GM23338 (cell line): ENCODE measurements at regions not wholly inside any gene's neighbourhood (a gene's known extent, or its start where the extent isn't known, plus 50 kb on each side); places are given as distances from the start of the nearest gene placed in this dataset.

Source experiments
- ATAC-seq: fragments of 200-7000 bp; cut with Tn5 transposase; 3 replicates; pipeline ENCODE4 v1.9.1; 2020
- DNase-seq: peaks from one replicate; pipeline ENCODE4 v3.0.0-alpha.2; 2015; ENCODE audit warnings: low spot score
- H2AFZ ChIP-seq: fragments of 200-600 bp; sonication (generic); 2 replicates; pipeline ENCODE4 v1.8.0; 2016; ENCODE audit warnings: antibody characterized with exemption, mild to moderate bottlenecking, moderate library complexity
- H3F3A ChIP-seq: fragments of 200-600 bp; sonication (generic); replicated peaks from 2 replicates; pipeline ENCODE4 v1.8.0; 2017; ENCODE audit warnings: antibody characterized with exemption, mixed run types, low read depth
- H3K27ac ChIP-seq: fragments of 200-600 bp; sonication (generic); 2 replicates; pipeline ENCODE4 v1.6.1; 2016; ENCODE audit warnings: low read depth
- H3K27me3 ChIP-seq: fragments of 200-600 bp; sonication (generic); 2 replicates; pipeline ENCODE4 v1.8.0; 2016; ENCODE audit warnings: mild to moderate bottlenecking, mixed run types, moderate library complexity; ENCODE audit not compliant: insufficient read depth
- H3K36me3 ChIP-seq: fragments of 200-600 bp; sonication (generic); 2 replicates; pipeline ENCODE4 v1.8.0; 2016; ENCODE audit warnings: mild to moderate bottlenecking; ENCODE audit not compliant: insufficient read depth
- H3K4me1 ChIP-seq: fragments of 200-600 bp; sonication (generic); 2 replicates; pipeline ENCODE4 v1.8.0; 2016; ENCODE audit warnings: mild to moderate bottlenecking, moderate library complexity; ENCODE audit not compliant: insufficient read depth
- H3K4me2 ChIP-seq: fragments of 200-600 bp; sonication (generic); 2 replicates; pipeline ENCODE4 v1.7.1; 2017; ENCODE audit warnings: mixed run types
- H3K4me3 ChIP-seq: fragments of 200-600 bp; sonication (generic); 2 replicates; pipeline ENCODE4 v1.6.1; 2016; ENCODE audit warnings: mixed run types
- H3K79me2 ChIP-seq: fragments of 200-600 bp; sonication (generic); replicated peaks from 2 replicates; pipeline ENCODE4 v1.8.0; 2017; ENCODE audit warnings: mild to moderate bottlenecking; ENCODE audit not compliant: insufficient read depth
- H3K9me2 ChIP-seq: fragments of 200-600 bp; sonication (generic); 2 replicates; pipeline ENCODE4 v1.8.0; 2017; ENCODE audit not compliant: insufficient read depth
- H4K20me1 ChIP-seq: fragments of 200-600 bp; sonication (generic); replicated peaks from 2 replicates; pipeline ENCODE4 v1.8.0; 2017; ENCODE audit warnings: mild to moderate bottlenecking; ENCODE audit not compliant: insufficient read depth
- H3K27ac Mint-ChIP-seq: 2 replicates; pipeline ENCODE4 v1.8.0; 2020; ENCODE audit warnings: inconsistent platforms, mild to moderate bottlenecking, moderate library complexity, mixed read lengths
- H3K27me3 Mint-ChIP-seq: 3 replicates; pipeline ENCODE4 v1.8.0; 2022; ENCODE audit warnings: low read depth, mild to moderate bottlenecking, moderate library complexity, mixed read lengths, inconsistent platforms; ENCODE audit not compliant: insufficient read depth, poor library complexity
- H3K36me3 Mint-ChIP-seq: 3 replicates; pipeline ENCODE4 v1.8.0; 2021; ENCODE audit warnings: low read depth, mild to moderate bottlenecking, inconsistent platforms, moderate library complexity, mixed read lengths
- H3K4me1 Mint-ChIP-seq: 3 replicates; pipeline ENCODE4 v1.8.0; 2020; ENCODE audit warnings: mild to moderate bottlenecking, inconsistent platforms, mixed read lengths
- H3K4me3 Mint-ChIP-seq: 3 replicates; pipeline ENCODE4 v1.8.0; 2021; ENCODE audit warnings: moderate library complexity, mild to moderate bottlenecking, inconsistent platforms, mixed read lengths
- H3K9me3 Mint-ChIP-seq: 3 replicates; pipeline ENCODE4 v1.8.0; 2020; ENCODE audit warnings: moderate library complexity, mild to moderate bottlenecking, inconsistent platforms, mixed read lengths
- CREB1 ChIP-seq: fragments of 250-450 bp; sonication (Bioruptor Pico); IDR thresholded peaks from 2 replicates; pipeline ENCODE4 v1.5.0; 2020; ENCODE audit warnings: low read depth, mild to moderate bottlenecking, moderate library complexity
- CTCF ChIP-seq, 2 experiments: fragments of 200-600 bp in 1 of 2; sonication (generic) in 1 of 2; conservative IDR thresholded peaks; 2 replicates each; pipeline versions ENCODE4 v1.5.1 to v1.6.1; 2016 to 2017; ENCODE audit warnings: antibody characterized with exemption in 2 of 2, low read depth in 2 of 2, mild to moderate bottlenecking in 2 of 2, moderate library complexity in 1 of 2
- EZH2 ChIP-seq: fragments of 200-600 bp; sonication (generic); IDR thresholded peaks from one replicate; pipeline ENCODE4 v1.8.0; 2017; ENCODE audit warnings: antibody characterized with exemption, mild to moderate bottlenecking, low read depth; ENCODE audit not compliant: unreplicated experiment
- EZH2phosphoT487 ChIP-seq: fragments of 200-600 bp; sonication (generic); IDR thresholded peaks from one replicate; pipeline ENCODE4 v1.8.1; 2018; ENCODE audit warnings: antibody characterized with exemption; ENCODE audit not compliant: unreplicated experiment
- JUNB ChIP-seq: IDR thresholded peaks from one replicate; pipeline ENCODE4 v1.6.1; 2016; ENCODE audit warnings: antibody characterized with exemption; ENCODE audit not compliant: unreplicated experiment
- NANOG ChIP-seq: IDR thresholded peaks from 2 replicates; pipeline ENCODE4 v1.6.1; 2016; ENCODE audit warnings: antibody characterized with exemption, borderline replicate concordance
- POLR2AphosphoS5 ChIP-seq: IDR thresholded peaks from 2 replicates; pipeline ENCODE4 v1.6.1; 2016; ENCODE audit warnings: antibody characterized with exemption, low read depth
- REST ChIP-seq: IDR thresholded peaks from one replicate; pipeline ENCODE4 v1.6.1; 2018; ENCODE audit warnings: antibody characterized with exemption; ENCODE audit not compliant: unreplicated experiment
- STAT1 ChIP-seq: IDR thresholded peaks from one replicate; pipeline ENCODE4 v1.6.1; 2016; ENCODE audit warnings: antibody characterized with exemption; ENCODE audit not compliant: unreplicated experiment
- ZNF114 ChIP-seq: fragments of 250-450 bp; sonication (Bioruptor Pico); IDR thresholded peaks from 2 replicates; pipeline ENCODE4 v1.5.0; 2020; ENCODE audit warnings: mild to moderate bottlenecking, moderate library complexity
- ZNF331 ChIP-seq: fragments of 250-450 bp; sonication (Bioruptor Pico); IDR thresholded peaks from 2 replicates; pipeline ENCODE4 v1.5.0; 2020; ENCODE audit warnings: low read depth, mild to moderate bottlenecking, moderate library complexity
- ZNF462 ChIP-seq: fragments of 250-450 bp; sonication (Bioruptor Pico); IDR thresholded peaks from 2 replicates; pipeline ENCODE4 v1.5.0; 2020; ENCODE audit warnings: mild to moderate bottlenecking, moderate library complexity
- TF ChIP-seq, protein P1 (sequence below): IDR thresholded peaks from 2 replicates; pipeline ENCODE4 v1.6.1; 2016; ENCODE audit warnings: antibody characterized with exemption

GRCh38 chr1:113292603-113293255, 97.6 kb upstream of the MAGI3 start:
- H3K4me2 ChIP-seq = no peak overlapping the region
- no peak overlapping the region for H3K27ac ChIP-seq
- H3K4me1 ChIP-seq = no peaks in the 10 kb centered on the region
- Mint-ChIP-seq H3K27me3 (peaks cover 3% of the 10 kb centered on the region), H3K4me1 (peaks cover 3% of the 10 kb centered on the region; the same call in 1 of the 3 replicates), H3K27ac (no peak overlapping the region), H3K9me3 (no peaks in the 10 kb centered on the region), H3K4me3 (no peak overlapping the region), H3K36me3 (no peaks in the 10 kb centered on the region)
- no peaks in the 10 kb centered on the region for H3F3A ChIP-seq
- H2AFZ ChIP-seq = no peak overlapping the region
- H3K4me3 ChIP-seq = no peak overlapping the region
- no peaks in the 10 kb centered on the region for H3K79me2 ChIP-seq
- DNase-seq = no peak
- H3K36me3 ChIP-seq = no peaks in the 10 kb centered on the region
- no peak for TF ChIP-seq STAT1
- TF ChIP-seq EZH2 = no peak
- no peak for TF ChIP-seq CREB1
- TF ChIP-seq, protein P1, sequence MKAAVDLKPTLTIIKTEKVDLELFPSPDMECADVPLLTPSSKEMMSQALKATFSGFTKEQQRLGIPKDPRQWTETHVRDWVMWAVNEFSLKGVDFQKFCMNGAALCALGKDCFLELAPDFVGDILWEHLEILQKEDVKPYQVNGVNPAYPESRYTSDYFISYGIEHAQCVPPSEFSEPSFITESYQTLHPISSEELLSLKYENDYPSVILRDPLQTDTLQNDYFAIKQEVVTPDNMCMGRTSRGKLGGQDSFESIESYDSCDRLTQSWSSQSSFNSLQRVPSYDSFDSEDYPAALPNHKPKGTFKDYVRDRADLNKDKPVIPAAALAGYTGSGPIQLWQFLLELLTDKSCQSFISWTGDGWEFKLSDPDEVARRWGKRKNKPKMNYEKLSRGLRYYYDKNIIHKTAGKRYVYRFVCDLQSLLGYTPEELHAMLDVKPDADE = no peak
- TF ChIP-seq ZNF114 (CRISPR knock-in tag) = no peak
- TF ChIP-seq ZNF462 (CRISPR knock-in tag) = no peak
- no peak for TF ChIP-seq ZNF331
- no peak for TF ChIP-seq EZH2phosphoT487
- no peak for TF ChIP-seq POLR2AphosphoS5
- no peak for TF ChIP-seq CTCF (conservative IDR thresholded peaks at IDR 0.05; ENCODE audit: low read depth in 2 of 2)
- no peak for TF ChIP-seq NANOG
- no peak for TF ChIP-seq JUNB
- TF ChIP-seq REST = no peak
- ATAC-seq = no peak
- 0 out of 2 replicates have a peak, but pooled peaks cover 3% of the 10 kb centered on the region for H3K9me2 ChIP-seq
- no peaks in the 10 kb centered on the region for H4K20me1 ChIP-seq
- no peaks in the 10 kb centered on the region for H3K27me3 ChIP-seq
